ENCODE measurements at regions not wholly inside any gene's neighbourhood (a gene's known extent, or its start where the extent isn't known, plus 50 kb on each side); places are given as distances from the start of the nearest gene placed in this dataset.

- Histone ChIP-seq H3K4me1 (no peaks in the 10 kb centered on the region), H3K27me3 (no peaks in the 10 kb centered on the region), H3K27ac (no peak overlapping the region), H3K4me3 (no peak overlapping the region), H3K9me3 (peaks cover 0 to 9% of the 10 kb centered on the region in 2 donors), H3K36me3 (no peaks in the 10 kb centered on the region)
- TF ChIP-seq POLR2AphosphoS5 (IDR thresholded peaks at IDR 0.05) (no peak), POLR2A (IDR thresholded peaks at IDR 0.05) (no peak), CTCF (IDR thresholded peaks at IDR 0.05) (no peak)
- intact Hi-C loops (cut with DNase I; ENCODE audit: low total_unique reads): loop anchor here (5.0 kb wide), 1 partner anchor 838 kb away; no protein-coding TSS in a partner anchor
- no peak for DNase-seq (ENCODE audit: low spot score in 2 of 2)
Observed at GRCh38 chr9:82209797-82210470, 221.4 kb downstream of the SPATA31D1 start.

- Histone ChIP-seq H3K27ac (no peak overlapping the region), H3K36me3 (no peaks in the 10 kb centered on the region), H3K4me1 (no peaks in the 10 kb centered on the region), H3K27me3 (no peaks in the 10 kb centered on the region), H3K4me3 (no peak overlapping the region), H3K9me3 (peaks cover 0 to 14% of the 10 kb centered on the region in 2 donors)
- intact Hi-C loops (cut with DNase I; ENCODE audit: low total_unique reads): no loop called here
- DNase-seq (ENCODE audit: low spot score in 2 of 2): no peak
- TF ChIP-seq POLR2AphosphoS5 (IDR thresholded peaks at IDR 0.05) (no peak), POLR2A (IDR thresholded peaks at IDR 0.05) (no peak), CTCF (IDR thresholded peaks at IDR 0.05) (no peak)
Observed at GRCh38 chr9:82212885-82213284, 224.3 kb downstream of the SPATA31D1 start.

- intact Hi-C loops (cut with DNase I; ENCODE audit: low total_unique reads): no loop called here
- no peaks in the 10 kb centered on the region for H3K36me3 ChIP-seq
- no peak for DNase-seq (ENCODE audit: low spot score in 2 of 2)
- no peaks in the 10 kb centered on the region for H3K4me1 ChIP-seq
- H3K27me3 ChIP-seq: no peaks in the 10 kb centered on the region
- TF ChIP-seq CTCF (IDR thresholded peaks at IDR 0.05) (no peak), POLR2A (IDR thresholded peaks at IDR 0.05) (no peak), POLR2AphosphoS5 (IDR thresholded peaks at IDR 0.05) (no peak)
- H3K4me3 ChIP-seq: no peak overlapping the region
- no peak overlapping the region for H3K27ac ChIP-seq
- peaks cover 0 to 9% of the 10 kb centered on the region in 2 donors for H3K9me3 ChIP-seq
Observed at GRCh38 chr9:82216435-82216834, 227.9 kb downstream of the SPATA31D1 start.

GRCh38 chr9:82223442-82223841 is 234.9 kb downstream of the SPATA31D1 start:
- H3K9me3 ChIP-seq: no peaks in the 10 kb centered on the region
- H3K4me3 ChIP-seq: no peak overlapping the region
- intact Hi-C loops (cut with DNase I; ENCODE audit: low total_unique reads): no loop called here
- no peak overlapping the region for H3K27ac ChIP-seq
- no peaks in the 10 kb centered on the region for H3K36me3 ChIP-seq
- DNase-seq (ENCODE audit: low spot score in 2 of 2): no peak
- no peaks in the 10 kb centered on the region for H3K27me3 ChIP-seq
- no peaks in the 10 kb centered on the region for H3K4me1 ChIP-seq
- TF ChIP-seq POLR2AphosphoS5 (IDR thresholded peaks at IDR 0.05) (no peak), POLR2A (IDR thresholded peaks at IDR 0.05) (no peak), CTCF (IDR thresholded peaks at IDR 0.05) (no peak)

- DNase-seq (ENCODE audit: low spot score in 2 of 2): no peak
- intact Hi-C loops (cut with DNase I; ENCODE audit: low total_unique reads): no loop called here
- no peak for TF ChIP-seq POLR2AphosphoS5 (IDR thresholded peaks at IDR 0.05)
- TF ChIP-seq CTCF (IDR thresholded peaks at IDR 0.05): no peak
- TF ChIP-seq POLR2A (IDR thresholded peaks at IDR 0.05): no peak
- Histone ChIP-seq H3K27ac (no peak overlapping the region), H3K9me3 (peaks cover 18 to 28% of the 10 kb centered on the region in 2 donors), H3K27me3 (no peaks in the 10 kb centered on the region), H3K36me3 (no peaks in the 10 kb centered on the region), H3K4me1 (no peaks in the 10 kb centered on the region), H3K4me3 (no peak overlapping the region)
Observed at GRCh38 chr9:82231411-82231810, 242.8 kb downstream of the SPATA31D1 start.

Measured in breast epithelium (tissue), 4 donors.